ENCODE measurements at regions not wholly inside any gene's neighbourhood (a gene's known extent, or its start where the extent isn't known, plus 50 kb on each side); places are given as distances from the start of the nearest gene placed in this dataset.
"Not testable (repeated sequence)": the region's sequence is repeated elsewhere in the genome, so short reads cannot be mapped to it uniquely, and the experiment has no call there.

GRCh38 chr2:76697439-76697838 is 824.7 kb downstream of the LRRTM4 start:
- not testable (repeated sequence) for DNase-seq

- no peak for DNase-seq
These were observed 829.3 kb downstream of the LRRTM4 start for GRCh38 chr2:76692908-76693307.

GRCh38 chr2:76688732-76689131 is 833.4 kb downstream of the LRRTM4 start:
- DNase-seq: no peak

GRCh38 chr2:76687923-76688322 is 834.3 kb downstream of the LRRTM4 start:
- DNase-seq: no peak

GRCh38 chr2:76684756-76685155 is 837.4 kb downstream of the LRRTM4 start:
- no peak for DNase-seq

- no peak for DNase-seq
These were observed 843.2 kb downstream of the LRRTM4 start for GRCh38 chr2:76679025-76679396.

- DNase-seq: no peak
These were observed 843.7 kb downstream of the LRRTM4 start for GRCh38 chr2:76678383-76679024.

- DNase-seq: no peak
These were observed 847.0 kb downstream of the LRRTM4 start for GRCh38 chr2:76675212-76675611.

GRCh38 chr2:76672798-76673197 is 849.4 kb downstream of the LRRTM4 start:
- no peak for DNase-seq

GRCh38 chr2:76669966-76670465 is 852.2 kb downstream of the LRRTM4 start:
- DNase-seq: no peak

GRCh38 chr2:76668279-76668678 is 853.9 kb downstream of the LRRTM4 start:
- DNase-seq: no peak

- no peak for DNase-seq
These were observed 854.3 kb downstream of the LRRTM4 start for GRCh38 chr2:76667821-76668271.

GRCh38 chr2:76642129-76642528 is 880.0 kb downstream of the LRRTM4 start:
- DNase-seq: no peak

- no peak for DNase-seq
These were observed 880.7 kb downstream of the LRRTM4 start for GRCh38 chr2:76641506-76641905.

GRCh38 chr2:76640905-76641304 is 881.3 kb downstream of the LRRTM4 start:
- DNase-seq: no peak

GRCh38 chr2:76639171-76639680 is 883.0 kb downstream of the LRRTM4 start:
- no peak for DNase-seq

- no peak for DNase-seq
These were observed 888.8 kb downstream of the LRRTM4 start for GRCh38 chr2:76633276-76633921.

- DNase-seq: no peak
These were observed 897.1 kb downstream of the LRRTM4 start for GRCh38 chr2:76625101-76625500.

GRCh38 chr2:76613330-76613729 is 902.6 kb upstream of the GCFC2 start:
- DNase-seq: no peak

GRCh38 chr2:76612764-76613163 is 902.0 kb upstream of the GCFC2 start:
- DNase-seq: no peak

GRCh38 chr2:76610451-76610850 is 899.7 kb upstream of the GCFC2 start:
- no peak for DNase-seq

GRCh38 chr2:76599732-76600368 is 889.1 kb upstream of the GCFC2 start:
- DNase-seq: peak; percentile 87

GRCh38 chr2:76584474-76584873 is 873.8 kb upstream of the GCFC2 start:
- no peak for DNase-seq

- no peak for DNase-seq
These were observed 869.2 kb upstream of the GCFC2 start for GRCh38 chr2:76579911-76580310.

All from NCI-H774 (cell line).